ENCODE measurements at regions not wholly inside any gene's neighbourhood (a gene's known extent, or its start where the extent isn't known, plus 50 kb on each side); places are given as distances from the start of the nearest gene placed in this dataset.
A peak's percentile ranks its signal among the peaks of the same experiment; 100 is the strongest.

DNA sequence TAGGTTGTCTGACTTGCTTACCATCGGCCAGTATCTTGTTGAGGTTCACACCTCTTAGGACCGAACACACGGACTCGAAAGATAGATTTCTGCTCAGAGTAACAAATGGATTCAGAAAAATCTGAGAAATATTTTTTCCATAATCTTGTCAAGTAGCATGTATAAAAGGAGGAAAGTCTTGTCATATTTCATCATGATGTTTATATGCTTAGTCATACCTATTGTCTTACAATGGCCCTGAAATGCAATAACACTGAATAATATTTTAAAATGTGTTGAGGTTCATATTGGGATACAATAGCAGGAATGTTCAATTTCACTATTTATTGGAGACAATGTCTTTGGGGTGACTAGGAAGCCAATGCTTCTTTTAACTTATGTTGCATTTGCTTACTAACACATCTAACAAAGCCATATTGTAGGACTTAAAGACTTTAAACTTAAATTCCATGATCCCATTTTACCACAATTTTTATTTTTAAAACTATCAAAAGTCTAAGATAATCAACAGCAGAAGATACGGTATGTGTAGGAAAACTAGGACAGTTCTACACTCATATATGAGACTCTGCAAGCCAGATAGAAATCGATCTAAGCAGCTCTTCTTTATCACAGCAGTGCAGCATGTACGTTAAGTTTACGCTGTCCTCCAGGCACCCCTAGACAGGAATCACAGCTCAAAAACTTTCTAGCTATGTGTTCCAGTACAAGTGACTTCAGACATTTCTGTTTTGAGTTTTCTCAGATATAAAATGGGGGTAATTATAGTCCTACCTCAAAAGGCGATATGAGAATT, 135.7 kb upstream of the CAV2 start (continued):
- TF ChIP-seq FOXK2 (conservative IDR thresholded peaks at IDR 0.05 in 1 of 2, IDR thresholded peaks at IDR 0.05 in 1 of 2; ENCODE audit: low read depth in 2 of 2) (no peak), MEIS2 (IDR thresholded peaks at IDR 0.05; ENCODE audit: partially characterized antibody) (peak; percentile 11), SMARCA5 (IDR thresholded peaks at IDR 0.05) (no peak), SNIP1 (IDR thresholded peaks at IDR 0.05; ENCODE audit: low read depth) (no peak), GTF2F1 (IDR thresholded peaks at IDR 0.05; ENCODE audit: low read depth, low read length) (no peak), ZFP91 (CRISPR knock-in tag; IDR thresholded peaks at IDR 0.05) (no peak), MXI1 (IDR thresholded peaks at IDR 0.05; ENCODE audit: low read depth, low read length) (no peak), ZNF445 (CRISPR knock-in tag; IDR thresholded peaks at IDR 0.05; ENCODE audit: low read depth) (no peak), CBFA2T2 (conservative IDR thresholded peaks at IDR 0.05) (peak; percentile 43), CSDE1 (IDR thresholded peaks at IDR 0.05) (no peak), BDP1 (IDR thresholded peaks at IDR 0.05; ENCODE audit: insufficient read depth, insufficient read length) (no peak), TRIM24 (IDR thresholded peaks at IDR 0.05) (peak in 1 of 2 experiments; percentile 20; a peak in 1 of 4 replicates), EP400 (IDR thresholded peaks at IDR 0.05) (no peak), MTA2 (IDR thresholded peaks at IDR 0.05; ENCODE audit: low read depth) (0 out of 2 replicates have a peak, but pooled peaks have one; percentile 35), GABPB2 (CRISPR knock-in tag; conservative IDR thresholded peaks at IDR 0.05) (no peak), ZNF311 (CRISPR knock-in tag; IDR thresholded peaks at IDR 0.05) (no peak), KDM1A (IDR thresholded peaks at IDR 0.05) (peak in 1 of 2 experiments; percentile 35; a peak in 1 of 4 replicates), ZFP30 (CRISPR knock-in tag; IDR thresholded peaks at IDR 0.05; ENCODE audit: borderline replicate concordance) (no peak), POLR2AphosphoS2 (IDR thresholded peaks at IDR 0.05; ENCODE audit: low read length) (no peak), ZNF696 (CRISPR knock-in tag; conservative IDR thresholded peaks at IDR 0.05) (no peak), TAL1 (IDR thresholded peaks at IDR 0.05) (peak; percentile 69), ZNF589 (CRISPR knock-in tag; IDR thresholded peaks at IDR 0.05; ENCODE audit: low read depth) (no peak), KDM2B (CRISPR knock-in tag; IDR thresholded peaks at IDR 0.05) (no peak)
- TF ChIP-seq, protein P1, sequence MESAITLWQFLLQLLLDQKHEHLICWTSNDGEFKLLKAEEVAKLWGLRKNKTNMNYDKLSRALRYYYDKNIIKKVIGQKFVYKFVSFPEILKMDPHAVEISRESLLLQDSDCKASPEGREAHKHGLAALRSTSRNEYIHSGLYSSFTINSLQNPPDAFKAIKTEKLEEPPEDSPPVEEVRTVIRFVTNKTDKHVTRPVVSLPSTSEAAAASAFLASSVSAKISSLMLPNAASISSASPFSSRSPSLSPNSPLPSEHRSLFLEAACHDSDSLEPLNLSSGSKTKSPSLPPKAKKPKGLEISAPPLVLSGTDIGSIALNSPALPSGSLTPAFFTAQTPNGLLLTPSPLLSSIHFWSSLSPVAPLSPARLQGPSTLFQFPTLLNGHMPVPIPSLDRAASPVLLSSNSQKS (CRISPR knock-in tag; IDR thresholded peaks at IDR 0.05) = no peak
- TF ChIP-seq, protein P2, sequence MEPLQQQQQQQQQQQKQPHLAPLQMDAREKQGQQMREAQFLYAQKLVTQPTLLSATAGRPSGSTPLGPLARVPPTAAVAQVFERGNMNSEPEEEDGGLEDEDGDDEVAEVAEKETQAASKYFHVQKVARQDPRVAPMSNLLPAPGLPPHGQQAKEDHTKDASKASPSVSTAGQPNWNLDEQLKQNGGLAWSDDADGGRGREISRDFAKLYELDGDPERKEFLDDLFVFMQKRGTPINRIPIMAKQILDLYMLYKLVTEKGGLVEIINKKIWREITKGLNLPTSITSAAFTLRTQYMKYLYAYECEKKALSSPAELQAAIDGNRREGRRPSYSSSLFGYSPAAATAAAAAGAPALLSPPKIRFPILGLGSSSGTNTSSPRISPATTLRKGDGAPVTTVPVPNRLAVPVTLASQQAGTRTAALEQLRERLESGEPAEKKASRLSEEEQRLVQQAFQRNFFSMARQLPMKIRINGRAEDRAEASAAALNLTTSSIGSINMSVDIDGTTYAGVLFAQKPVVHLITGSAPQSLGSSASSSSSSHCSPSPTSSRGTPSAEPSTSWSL (CRISPR knock-in tag; IDR thresholded peaks at IDR 0.05; ENCODE audit: borderline replicate concordance) = no peak
- TF ChIP-seq, protein P3, sequence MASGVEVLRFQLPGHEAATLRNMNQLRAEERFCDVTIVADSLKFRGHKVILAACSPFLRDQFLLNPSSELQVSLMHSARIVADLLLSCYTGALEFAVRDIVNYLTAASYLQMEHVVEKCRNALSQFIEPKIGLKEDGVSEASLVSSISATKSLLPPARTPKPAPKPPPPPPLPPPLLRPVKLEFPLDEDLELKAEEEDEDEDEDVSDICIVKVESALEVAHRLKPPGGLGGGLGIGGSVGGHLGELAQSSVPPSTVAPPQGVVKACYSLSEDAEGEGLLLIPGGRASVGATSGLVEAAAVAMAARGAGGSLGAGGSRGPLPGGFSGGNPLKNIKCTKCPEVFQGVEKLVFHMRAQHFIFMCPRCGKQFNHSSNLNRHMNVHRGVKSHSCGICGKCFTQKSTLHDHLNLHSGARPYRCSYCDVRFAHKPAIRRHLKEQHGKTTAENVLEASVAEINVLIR (CRISPR knock-in tag; IDR thresholded peaks at IDR 0.05) = no peak

Measured in K562 (cell line).